H1 (cell line): ENCODE measurements at regions not wholly inside any gene's neighbourhood (a gene's known extent, or its start where the extent isn't known, plus 50 kb on each side); places are given as distances from the start of the nearest gene placed in this dataset.

Experiments
- CTCF ChIP-seq, 3 experiments: IDR thresholded peaks; 1 replicate in 2 of 3; 2 replicates in 1 of 3; pipeline versions ENCODE4 v1.5.1 to v1.6.1; 2011; ENCODE audit warnings: low read length in 3 of 3, mild to moderate bottlenecking in 3 of 3, inconsistent platforms in 2 of 3, low read depth in 1 of 3, moderate library complexity in 1 of 3; ENCODE audit not compliant: insufficient read depth in 1 of 3; ENCODE audit errors: control extremely low read depth in 1 of 3
- EP300 ChIP-seq, 2 experiments: IDR thresholded peaks; 1 replicate in 1 of 2; 2 replicates in 1 of 2; pipeline ENCODE4 v1.6.1; 2011 to 2012; ENCODE audit warnings: low read depth in 2 of 2, low read length in 2 of 2, mild to moderate bottlenecking in 2 of 2, borderline replicate concordance in 1 of 2, inconsistent platforms in 1 of 2, moderate library complexity in 1 of 2
- PHF8 ChIP-seq: fragments of 200-600 bp; sonication (generic); conservative IDR thresholded peaks from 2 replicates; pipeline ENCODE4 v1.7.1; 2012; ENCODE audit warnings: low read depth, mild to moderate bottlenecking, inconsistent platforms, low read length, moderate library complexity
- POLR2A ChIP-seq, 2 experiments: IDR thresholded peaks; 1 replicate in 1 of 2; 2 replicates in 1 of 2; pipeline ENCODE4 v1.6.1; 2011; ENCODE audit warnings: low read depth in 2 of 2, low read length in 2 of 2, mild to moderate bottlenecking in 2 of 2; ENCODE audit errors: control extremely low read depth in 1 of 2
- POU5F1 ChIP-seq: IDR thresholded peaks from 2 replicates; pipeline ENCODE4 v1.6.1; 2011; ENCODE audit warnings: low read depth, mild to moderate bottlenecking, low read length, moderate library complexity
- SIRT6 ChIP-seq: IDR thresholded peaks from one replicate; pipeline ENCODE4 v1.7.1; 2012; ENCODE audit warnings: low read length, inconsistent platforms
- TBP ChIP-seq: IDR thresholded peaks from 2 replicates; pipeline ENCODE4 v1.6.1; 2011; ENCODE audit warnings: low read depth, low read length, improper control_type of control experiment
- ZNF274 ChIP-seq: IDR thresholded peaks from 2 replicates; pipeline ENCODE4 v1.7.0; 2012; ENCODE audit warnings: low read length, borderline replicate concordance; ENCODE audit errors: extremely low read depth
- TF ChIP-seq, protein P1 (sequence below): IDR thresholded peaks from 2 replicates; pipeline ENCODE4 v1.6.1; 2012; ENCODE audit warnings: low read length, inconsistent platforms

DNA sequence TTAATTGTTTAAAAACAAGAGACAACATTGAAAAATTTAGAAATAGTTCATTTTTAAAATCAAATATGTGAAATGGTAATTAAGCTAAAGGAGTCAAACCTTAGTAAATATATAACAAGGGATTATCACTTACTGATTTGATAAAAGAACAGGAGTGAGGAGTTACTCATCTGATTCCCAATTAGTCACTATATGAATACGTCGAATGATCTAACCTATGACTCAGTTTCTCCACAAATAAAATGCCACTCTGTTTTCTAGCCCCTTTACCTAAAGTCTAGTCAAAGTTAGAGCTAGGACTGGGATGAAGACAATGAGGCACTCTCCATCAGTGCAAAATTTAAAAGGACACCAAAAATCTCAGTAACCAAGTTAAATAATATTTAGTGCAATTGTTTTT, 70.4 kb upstream of the RASEF start:
- TF ChIP-seq EP300 (IDR thresholded peaks at IDR 0.05; ENCODE audit: borderline replicate concordance in 1 of 2, low read depth in 2 of 2, low read length in 2 of 2) (no peak), CTCF (IDR thresholded peaks at IDR 0.05; ENCODE audit: control extremely low read depth in 1 of 3, insufficient read depth in 1 of 3, low read depth in 1 of 3, low read length in 3 of 3) (no peak), TBP (no peak), ZNF274 (no peak), POU5F1 (no peak), POLR2A (IDR thresholded peaks at IDR 0.05; ENCODE audit: control extremely low read depth in 1 of 2, low read depth in 2 of 2, low read length in 2 of 2) (no peak), PHF8 (no peak), SIRT6 (no peak)
- TF ChIP-seq, protein P1, sequence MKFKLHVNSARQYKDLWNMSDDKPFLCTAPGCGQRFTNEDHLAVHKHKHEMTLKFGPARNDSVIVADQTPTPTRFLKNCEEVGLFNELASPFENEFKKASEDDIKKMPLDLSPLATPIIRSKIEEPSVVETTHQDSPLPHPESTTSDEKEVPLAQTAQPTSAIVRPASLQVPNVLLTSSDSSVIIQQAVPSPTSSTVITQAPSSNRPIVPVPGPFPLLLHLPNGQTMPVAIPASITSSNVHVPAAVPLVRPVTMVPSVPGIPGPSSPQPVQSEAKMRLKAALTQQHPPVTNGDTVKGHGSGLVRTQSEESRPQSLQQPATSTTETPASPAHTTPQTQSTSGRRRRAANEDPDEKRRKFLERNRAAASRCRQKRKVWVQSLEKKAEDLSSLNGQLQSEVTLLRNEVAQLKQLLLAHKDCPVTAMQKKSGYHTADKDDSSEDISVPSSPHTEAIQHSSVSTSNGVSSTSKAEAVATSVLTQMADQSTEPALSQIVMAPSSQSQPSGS: no peak
